ENCODE measurements at regions not wholly inside any gene's neighbourhood (a gene's known extent, or its start where the extent isn't known, plus 50 kb on each side); places are given as distances from the start of the nearest gene placed in this dataset.

- TF ChIP-seq, protein P1, sequence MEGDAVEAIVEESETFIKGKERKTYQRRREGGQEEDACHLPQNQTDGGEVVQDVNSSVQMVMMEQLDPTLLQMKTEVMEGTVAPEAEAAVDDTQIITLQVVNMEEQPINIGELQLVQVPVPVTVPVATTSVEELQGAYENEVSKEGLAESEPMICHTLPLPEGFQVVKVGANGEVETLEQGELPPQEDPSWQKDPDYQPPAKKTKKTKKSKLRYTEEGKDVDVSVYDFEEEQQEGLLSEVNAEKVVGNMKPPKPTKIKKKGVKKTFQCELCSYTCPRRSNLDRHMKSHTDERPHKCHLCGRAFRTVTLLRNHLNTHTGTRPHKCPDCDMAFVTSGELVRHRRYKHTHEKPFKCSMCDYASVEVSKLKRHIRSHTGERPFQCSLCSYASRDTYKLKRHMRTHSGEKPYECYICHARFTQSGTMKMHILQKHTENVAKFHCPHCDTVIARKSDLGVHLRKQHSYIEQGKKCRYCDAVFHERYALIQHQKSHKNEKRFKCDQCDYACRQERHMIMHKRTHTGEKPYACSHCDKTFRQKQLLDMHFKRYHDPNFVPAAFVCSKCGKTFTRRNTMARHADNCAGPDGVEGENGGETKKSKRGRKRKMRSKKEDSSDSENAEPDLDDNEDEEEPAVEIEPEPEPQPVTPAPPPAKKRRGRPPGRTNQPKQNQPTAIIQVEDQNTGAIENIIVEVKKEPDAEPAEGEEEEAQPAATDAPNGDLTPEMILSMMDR (optimal IDR thresholded peaks at IDR 0.05 in 1 of 3, IDR thresholded peaks at IDR 0.05 in 1 of 3, conservative IDR thresholded peaks at IDR 0.05 in 1 of 3; ENCODE audit: extremely low read depth in 1 of 3, insufficient read depth in 2 of 3, low read length in 3 of 3) = no peak
- TF ChIP-seq EZH2 (IDR thresholded peaks at IDR 0.05; ENCODE audit: low read length) = no peak
Measured at GRCh38 chr13:69069554-69070133, 1038.0 kb upstream of the ATXN8OS start.

Measured in keratinocyte (primary cell).